GM04503 (cell line): ENCODE measurements at regions not wholly inside any gene's neighbourhood (a gene's known extent, or its start where the extent isn't known, plus 50 kb on each side); places are given as distances from the start of the nearest gene placed in this dataset.

Source experiments
- DNase-seq: peaks from one replicate; pipeline ENCODE4 v3.0.0-alpha.2; 2012; ENCODE audit warnings: low read depth

- DNase-seq: no peak
Measured at GRCh38 chr2:236974752-236975151, 110.9 kb upstream of the COPS8 start.

- DNase-seq: no peak
Measured at GRCh38 chr2:236975766-236976165, 109.9 kb upstream of the COPS8 start.

- no peak for DNase-seq
Measured at GRCh38 chr2:236976266-236977062, 109.2 kb upstream of the COPS8 start.

- no peak for DNase-seq
Measured at GRCh38 chr2:236977063-236977851, 108.4 kb upstream of the COPS8 start.

GRCh38 chr2:236977852-236978398 is 107.8 kb upstream of the COPS8 start:
- no peak for DNase-seq

GRCh38 chr2:236979664-236980063 is 106.0 kb upstream of the COPS8 start:
- DNase-seq: no peak

GRCh38 chr2:236980961-236981360 is 104.7 kb upstream of the COPS8 start:
- no peak for DNase-seq

- DNase-seq: no peak
Measured at GRCh38 chr2:236981701-236982485, 103.8 kb upstream of the COPS8 start.

GRCh38 chr2:236982693-236983455 is 102.8 kb upstream of the COPS8 start:
- DNase-seq: no peak

GRCh38 chr2:236984046-236984445 is 101.6 kb upstream of the COPS8 start:
- no peak for DNase-seq

GRCh38 chr2:236985761-236986339 is 99.8 kb upstream of the COPS8 start:
- DNase-seq: no peak

- no peak for DNase-seq
Measured at GRCh38 chr2:236986524-236987330, 99.0 kb upstream of the COPS8 start.

GRCh38 chr2:236988216-236988615 is 97.5 kb upstream of the COPS8 start:
- no peak for DNase-seq

GRCh38 chr2:236988690-236989624 is 96.7 kb upstream of the COPS8 start:
- no peak for DNase-seq

GRCh38 chr2:236990552-236990951 is 95.1 kb upstream of the COPS8 start:
- DNase-seq: no peak

- no peak for DNase-seq
Measured at GRCh38 chr2:236991874-236992273, 93.8 kb upstream of the COPS8 start.

- DNase-seq: no peak
Measured at GRCh38 chr2:236993286-236993685, 92.4 kb upstream of the COPS8 start.

GRCh38 chr2:236994361-236994760 is 91.3 kb upstream of the COPS8 start:
- DNase-seq: no peak

GRCh38 chr2:236997069-236997715 is 88.5 kb upstream of the COPS8 start:
- DNase-seq: no peak
